Medulla oblongata (tissue), 1 donor: ENCODE measurements at regions not wholly inside any gene's neighbourhood (a gene's known extent, or its start where the extent isn't known, plus 50 kb on each side); places are given as distances from the start of the nearest gene placed in this dataset.
"Not testable (repeated sequence)": the region's sequence is repeated elsewhere in the genome, so short reads cannot be mapped to it uniquely, and the experiment has no call there.

Source experiments
- DNase-seq: peaks from one replicate; pipeline ENCODE4 v3.0.0-alpha.2; 2015; ENCODE audit errors: extremely low spot score

- DNase-seq, result no peak
Observed at GRCh38 chr13:81172603-81173002, 831.7 kb upstream of the SPRY2 start.

GRCh38 chr13:81171065-81171647 is 830.2 kb upstream of the SPRY2 start:
- peak; percentile 53 for DNase-seq

GRCh38 chr13:81163823-81164222 is 822.9 kb upstream of the SPRY2 start:
- not testable (repeated sequence) for DNase-seq

- no peak for DNase-seq
Observed at GRCh38 chr13:81153478-81153877, 812.6 kb upstream of the SPRY2 start.

DNA sequence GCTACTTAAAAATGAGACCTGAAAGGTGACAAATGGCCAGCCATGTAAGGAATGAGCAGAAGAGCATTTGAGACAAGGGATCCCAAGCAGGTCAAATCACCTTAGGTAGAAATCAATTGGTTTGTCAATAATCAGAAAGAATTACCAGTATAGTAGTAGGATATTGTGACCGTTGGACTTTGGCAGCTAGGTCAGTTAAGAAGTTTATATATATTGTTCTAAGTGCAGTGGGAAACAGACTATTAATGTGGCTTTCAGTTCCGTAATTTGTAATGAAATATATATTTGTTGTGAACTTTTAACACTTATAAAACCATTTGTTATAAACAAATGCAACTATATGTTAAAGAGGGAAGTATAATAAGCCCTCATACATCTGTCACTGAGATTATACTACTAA is 807.9 kb upstream of the SPRY2 start:
- no peak for DNase-seq

GRCh38 chr13:81146576-81146975 is 805.6 kb upstream of the SPRY2 start:
- DNase-seq, result not testable (repeated sequence)

GRCh38 chr13:81142306-81142999 is 801.5 kb upstream of the SPRY2 start:
- no peak for DNase-seq

GRCh38 chr13:81140675-81141074 is 799.7 kb upstream of the SPRY2 start:
- no peak for DNase-seq

DNA sequence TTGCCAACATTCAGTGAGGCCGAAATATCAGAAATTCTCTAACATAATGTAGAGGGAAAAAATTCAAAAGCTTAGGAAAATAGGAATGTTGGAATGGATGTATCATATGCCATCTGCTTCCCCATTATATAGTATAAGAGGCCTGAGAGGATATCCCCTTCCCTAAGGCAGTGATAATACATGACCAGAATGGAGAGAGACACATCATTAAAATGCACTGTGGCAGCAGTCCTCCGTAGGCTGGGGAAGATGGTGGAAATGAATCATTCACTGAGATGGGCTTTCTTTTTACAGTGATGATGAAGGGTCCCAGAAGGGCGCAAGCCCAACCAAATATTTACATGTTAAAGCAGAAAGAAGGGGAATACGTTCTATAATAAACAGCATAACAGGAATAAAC is 799.1 kb upstream of the SPRY2 start:
- DNase-seq, result no peak

DNA sequence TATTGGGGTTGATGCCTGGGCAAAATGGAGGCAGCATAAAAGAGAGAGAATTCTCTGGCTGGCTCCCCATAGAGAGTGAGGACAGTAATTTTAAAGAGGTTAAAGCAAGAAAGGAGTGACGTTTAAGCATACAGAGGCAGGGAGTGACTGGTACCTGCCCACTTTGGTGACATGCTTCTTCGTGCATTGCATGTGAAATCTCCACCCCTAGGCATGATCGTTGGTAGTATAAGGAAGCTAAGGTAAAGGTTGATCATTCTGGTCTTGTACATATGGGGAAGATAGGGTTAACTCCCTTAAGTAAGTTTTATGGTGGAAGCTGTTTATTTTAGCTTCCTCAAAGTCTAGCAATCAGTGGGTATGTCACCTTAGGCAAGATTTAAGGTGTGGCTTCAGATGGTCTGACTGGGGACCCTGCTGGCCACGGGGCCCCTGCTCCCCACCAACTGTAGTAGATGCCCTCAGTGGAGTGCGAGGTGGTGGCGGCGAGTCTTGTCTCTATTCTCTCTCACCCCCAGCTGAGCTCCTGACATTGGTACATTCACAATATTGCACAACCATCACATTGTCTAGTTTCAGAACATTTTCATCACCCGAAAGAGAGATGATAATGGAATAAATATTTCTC is 797.5 kb upstream of the SPRY2 start:
- DNase-seq, result no peak

DNA sequence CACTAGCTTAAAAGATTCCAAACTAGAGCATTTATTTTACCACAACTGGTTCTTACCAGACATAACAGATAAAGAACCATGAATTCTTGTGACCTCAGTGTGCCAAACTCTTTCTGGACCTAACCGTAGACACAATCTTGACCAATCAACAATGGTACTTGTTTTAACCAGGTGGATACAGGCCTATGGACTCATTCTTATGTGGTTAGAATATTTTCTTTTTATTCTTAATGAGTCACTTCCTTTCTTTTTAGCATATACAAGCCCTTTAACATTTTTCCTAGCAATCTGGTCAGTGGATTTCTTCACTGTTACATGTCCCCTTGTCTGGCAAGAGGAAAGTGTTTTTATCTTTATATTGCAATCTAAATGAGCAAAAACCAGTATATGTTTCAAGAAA is 792.1 kb upstream of the SPRY2 start:
- no peak for DNase-seq

GRCh38 chr13:81117416-81117815 is 776.5 kb upstream of the SPRY2 start:
- no peak for DNase-seq

GRCh38 chr13:81116461-81117282 is 775.7 kb upstream of the SPRY2 start:
- no peak for DNase-seq

DNA sequence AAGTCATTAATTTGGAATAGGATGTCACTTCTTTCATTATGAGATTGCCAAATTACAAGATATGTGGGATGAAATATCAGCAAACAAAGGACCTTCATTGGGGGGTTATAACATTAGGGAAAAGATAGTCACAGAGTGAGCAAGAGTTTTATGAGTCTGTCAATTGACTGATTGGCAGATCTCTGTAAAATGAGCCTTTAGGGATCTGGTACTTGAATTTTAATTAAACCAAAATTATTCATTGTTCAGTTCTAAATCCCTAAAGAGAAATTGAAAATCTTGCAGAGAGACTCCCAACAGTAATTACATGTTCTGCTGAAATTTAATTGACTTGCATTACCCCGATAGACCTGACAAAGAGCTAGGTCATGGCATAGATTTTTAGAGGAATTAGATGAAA is 768.1 kb upstream of the SPRY2 start:
- DNase-seq, result no peak

DNA sequence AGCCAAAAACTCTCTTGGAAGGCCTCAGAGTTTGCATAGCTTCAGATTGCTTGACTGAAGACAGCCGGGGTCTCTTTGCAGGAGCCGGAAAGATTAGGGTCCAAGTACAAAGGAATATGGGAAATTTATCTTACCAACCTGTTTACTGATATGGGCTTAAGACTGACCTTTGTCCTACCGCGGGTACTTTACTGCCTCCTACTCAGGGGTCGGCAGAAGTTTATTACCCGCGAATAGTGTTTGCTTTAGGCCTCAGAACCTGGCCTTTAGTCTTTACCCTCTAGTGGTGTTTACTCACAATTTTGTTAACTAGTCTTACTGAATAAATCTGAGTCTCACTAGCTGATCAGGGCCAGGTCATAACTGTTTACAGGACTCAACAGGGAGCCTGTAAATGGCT is 765.4 kb upstream of the SPRY2 start:
- no peak for DNase-seq

DNA sequence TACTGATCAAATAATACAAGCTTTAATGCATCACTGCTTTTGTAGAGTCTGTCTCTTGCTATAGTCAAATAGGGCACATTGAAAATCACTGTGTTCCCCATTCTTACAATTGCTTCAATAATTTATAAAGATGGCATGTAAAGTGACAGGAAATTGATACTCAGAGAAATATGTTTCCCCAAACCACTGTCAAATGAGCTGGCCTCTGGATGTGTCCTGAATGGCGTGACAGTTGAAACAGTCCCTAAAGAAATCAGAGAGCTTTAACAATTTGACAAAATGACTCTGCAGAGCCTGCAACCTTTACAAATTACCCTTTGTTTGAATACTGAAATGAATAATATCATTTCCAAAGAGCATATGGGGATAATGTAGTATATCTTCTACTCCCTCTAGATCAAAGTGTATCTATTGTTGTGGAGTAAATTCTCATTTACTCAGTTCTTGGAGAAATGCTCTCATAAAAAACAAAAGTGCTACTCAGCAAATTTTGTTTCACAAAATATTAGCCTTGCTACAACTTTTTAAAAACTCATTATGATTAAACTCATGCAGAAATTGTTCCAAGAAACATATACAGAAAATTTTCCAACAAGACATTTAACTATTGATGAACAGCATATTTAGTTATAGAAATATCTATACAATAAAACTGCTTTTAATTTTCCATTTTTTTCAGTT is 763.2 kb upstream of the SPRY2 start:
- DNase-seq, result no peak

GRCh38 chr13:81102066-81102465 is 761.1 kb upstream of the SPRY2 start:
- not testable (repeated sequence) for DNase-seq

- DNase-seq, result no peak
Observed at GRCh38 chr13:81089371-81090157, 748.6 kb upstream of the SPRY2 start.

GRCh38 chr13:81080911-81081454 is 740.1 kb upstream of the SPRY2 start:
- no peak for DNase-seq

DNA sequence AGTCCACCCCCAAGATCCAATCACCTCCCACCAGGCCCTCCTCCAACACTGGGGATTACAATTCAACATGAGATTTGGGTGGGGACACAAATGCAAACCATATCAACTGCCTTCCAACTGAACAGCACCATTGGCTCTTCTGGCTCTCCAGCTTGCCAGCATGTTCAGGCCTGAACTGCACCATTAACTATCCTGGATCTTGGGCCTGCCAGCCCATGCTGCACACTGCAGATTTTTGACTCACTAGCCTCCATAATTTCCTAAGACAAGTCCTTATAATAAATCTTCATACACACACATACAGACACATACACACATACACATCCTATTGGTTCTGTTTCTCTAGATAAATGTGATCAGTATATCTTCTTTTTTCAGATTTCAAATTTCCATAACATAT is 737.1 kb upstream of the SPRY2 start:
- DNase-seq, result no peak

DNA sequence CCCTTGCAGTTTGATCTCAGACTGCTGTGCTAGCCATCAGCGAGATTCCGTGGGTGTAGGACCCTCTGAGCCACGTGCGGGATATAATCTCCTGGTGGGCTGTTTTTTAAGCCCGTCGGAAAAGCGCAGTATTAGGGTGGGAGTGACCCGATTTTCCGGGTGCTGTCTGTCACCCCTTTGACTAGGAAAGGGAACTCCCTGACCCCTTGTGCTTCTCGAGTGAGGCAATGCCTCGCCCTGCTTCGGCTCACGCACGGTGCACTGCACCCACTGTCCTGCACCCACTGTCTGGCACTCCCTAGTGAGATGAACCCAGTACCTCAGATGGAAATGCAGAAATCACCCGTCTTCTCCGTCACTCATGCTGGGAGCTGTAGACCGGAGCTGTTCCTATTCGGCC is 728.9 kb upstream of the SPRY2 start:
- not testable (repeated sequence) for DNase-seq
